ENCODE measurements at regions not wholly inside any gene's neighbourhood (a gene's known extent, or its start where the extent isn't known, plus 50 kb on each side); places are given as distances from the start of the nearest gene placed in this dataset.

DNA sequence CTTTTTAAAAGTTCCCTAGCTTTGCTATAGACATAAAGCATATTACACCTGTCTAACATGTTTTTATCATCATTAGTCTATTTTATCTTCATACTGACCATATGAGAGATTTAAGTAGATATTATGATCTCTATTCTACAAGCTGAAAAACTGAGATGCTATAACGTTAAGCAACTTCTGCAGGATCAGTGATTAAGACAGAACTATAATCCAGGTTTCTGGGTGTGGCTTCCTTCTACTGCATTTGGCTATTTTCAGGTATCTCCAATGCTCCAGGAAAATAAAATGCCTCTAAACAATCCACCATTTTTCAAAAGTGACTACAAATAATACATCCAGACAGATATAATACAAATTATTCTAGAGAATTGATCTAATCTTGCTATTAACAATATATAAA lies 53.4 kb downstream of the RGS2 start:
- Histone ChIP-seq H3K36me3 (no peaks in the 10 kb centered on the region), H3K9me3 (no peaks in the 10 kb centered on the region), H3K27ac (no peak overlapping the region), H3K27me3 (no peaks in the 10 kb centered on the region), H3K4me3 (replicated peaks in 1 of 3) (no peak overlapping the region), H3K4me1 (no peaks in the 10 kb centered on the region)
- TF ChIP-seq POLR2A (IDR thresholded peaks at IDR 0.05), result no peak
- TF ChIP-seq, protein P1, sequence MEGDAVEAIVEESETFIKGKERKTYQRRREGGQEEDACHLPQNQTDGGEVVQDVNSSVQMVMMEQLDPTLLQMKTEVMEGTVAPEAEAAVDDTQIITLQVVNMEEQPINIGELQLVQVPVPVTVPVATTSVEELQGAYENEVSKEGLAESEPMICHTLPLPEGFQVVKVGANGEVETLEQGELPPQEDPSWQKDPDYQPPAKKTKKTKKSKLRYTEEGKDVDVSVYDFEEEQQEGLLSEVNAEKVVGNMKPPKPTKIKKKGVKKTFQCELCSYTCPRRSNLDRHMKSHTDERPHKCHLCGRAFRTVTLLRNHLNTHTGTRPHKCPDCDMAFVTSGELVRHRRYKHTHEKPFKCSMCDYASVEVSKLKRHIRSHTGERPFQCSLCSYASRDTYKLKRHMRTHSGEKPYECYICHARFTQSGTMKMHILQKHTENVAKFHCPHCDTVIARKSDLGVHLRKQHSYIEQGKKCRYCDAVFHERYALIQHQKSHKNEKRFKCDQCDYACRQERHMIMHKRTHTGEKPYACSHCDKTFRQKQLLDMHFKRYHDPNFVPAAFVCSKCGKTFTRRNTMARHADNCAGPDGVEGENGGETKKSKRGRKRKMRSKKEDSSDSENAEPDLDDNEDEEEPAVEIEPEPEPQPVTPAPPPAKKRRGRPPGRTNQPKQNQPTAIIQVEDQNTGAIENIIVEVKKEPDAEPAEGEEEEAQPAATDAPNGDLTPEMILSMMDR (IDR thresholded peaks at IDR 0.05), result no peak
- WGBS, 2 donors, result 75 to 88% methylated on average over 1 of the region's 1 CpG
- no peak for DNase-seq
- intact Hi-C loops (cut with DNase I), result no loop called here

DNA sequence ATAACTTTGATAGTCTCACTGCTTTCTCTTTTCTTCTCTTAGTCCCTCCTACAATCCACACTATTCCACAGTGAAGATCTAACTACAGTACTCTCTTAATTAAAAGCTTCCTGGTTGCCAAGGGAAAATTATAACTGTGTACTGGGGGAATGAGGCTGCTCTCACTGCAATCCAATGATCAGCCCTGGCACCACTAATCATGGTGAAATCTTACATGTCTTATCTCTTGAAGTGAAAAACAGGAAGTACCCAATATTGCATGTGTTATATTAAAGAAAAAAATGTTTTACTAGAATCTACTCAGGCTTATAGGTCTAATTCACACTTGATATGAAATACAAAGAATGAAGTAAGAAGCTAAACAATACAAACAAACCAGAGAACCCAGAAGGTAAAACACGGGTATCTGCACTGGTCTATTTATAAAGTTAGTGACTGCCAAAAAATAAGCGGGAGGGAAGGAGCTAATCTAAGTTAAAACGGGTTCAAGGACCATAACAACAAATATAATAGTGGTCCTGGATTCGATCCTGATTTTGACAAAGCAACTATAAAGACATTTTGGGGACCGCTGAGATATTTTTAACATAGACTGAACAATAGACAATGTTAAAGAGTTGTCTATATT lies 57.5 kb downstream of the RGS2 start:
- no peaks in the 10 kb centered on the region for H3K4me1 ChIP-seq
- WGBS, 2 donors, result 73 to 75% methylated on average over 5 of the region's 5 CpGs
- no peak overlapping the region for H3K4me3 ChIP-seq (replicated peaks in 1 of 3)
- no peaks in the 10 kb centered on the region for H3K9me3 ChIP-seq
- no peaks in the 10 kb centered on the region for H3K27me3 ChIP-seq
- intact Hi-C loops (cut with DNase I), result no loop called here
- H3K27ac ChIP-seq, result no peak overlapping the region
- no peaks in the 10 kb centered on the region for H3K36me3 ChIP-seq
- TF ChIP-seq POLR2A (IDR thresholded peaks at IDR 0.05), result no peak
- TF ChIP-seq, protein P1 (IDR thresholded peaks at IDR 0.05), result no peak
- DNase-seq, result no peak

DNA sequence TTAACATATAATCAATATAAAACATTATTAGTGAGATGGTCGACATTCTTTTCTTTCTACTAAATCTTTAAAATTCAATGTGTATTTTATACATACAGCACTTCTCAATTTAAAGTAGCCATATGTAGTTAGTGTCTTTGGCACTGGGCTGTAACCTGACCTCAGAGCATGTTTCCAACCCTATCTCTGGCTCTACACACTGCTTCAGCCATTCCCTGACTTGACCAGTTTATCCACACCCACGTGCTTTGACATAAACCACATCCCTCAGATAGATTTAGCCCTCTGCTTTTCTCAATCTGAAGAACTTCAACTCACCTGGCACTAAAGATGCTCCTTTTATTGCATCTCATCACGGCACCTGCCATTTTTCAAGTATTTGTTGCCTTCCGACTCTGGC lies 58.3 kb downstream of the RGS2 start:
- no peak for DNase-seq
- Histone ChIP-seq H3K27me3 (no peaks in the 10 kb centered on the region), H3K36me3 (no peaks in the 10 kb centered on the region), H3K27ac (no peak overlapping the region), H3K4me3 (replicated peaks in 1 of 3) (no peak overlapping the region), H3K4me1 (no peaks in the 10 kb centered on the region), H3K9me3 (no peaks in the 10 kb centered on the region)
- intact Hi-C loops (cut with DNase I), result no loop called here
- 84 to 87% methylated on average over 4 of the region's 4 CpGs for WGBS, 2 donors
- no peak for TF ChIP-seq POLR2A (IDR thresholded peaks at IDR 0.05)
- TF ChIP-seq, protein P1 (IDR thresholded peaks at IDR 0.05), result no peak

DNA sequence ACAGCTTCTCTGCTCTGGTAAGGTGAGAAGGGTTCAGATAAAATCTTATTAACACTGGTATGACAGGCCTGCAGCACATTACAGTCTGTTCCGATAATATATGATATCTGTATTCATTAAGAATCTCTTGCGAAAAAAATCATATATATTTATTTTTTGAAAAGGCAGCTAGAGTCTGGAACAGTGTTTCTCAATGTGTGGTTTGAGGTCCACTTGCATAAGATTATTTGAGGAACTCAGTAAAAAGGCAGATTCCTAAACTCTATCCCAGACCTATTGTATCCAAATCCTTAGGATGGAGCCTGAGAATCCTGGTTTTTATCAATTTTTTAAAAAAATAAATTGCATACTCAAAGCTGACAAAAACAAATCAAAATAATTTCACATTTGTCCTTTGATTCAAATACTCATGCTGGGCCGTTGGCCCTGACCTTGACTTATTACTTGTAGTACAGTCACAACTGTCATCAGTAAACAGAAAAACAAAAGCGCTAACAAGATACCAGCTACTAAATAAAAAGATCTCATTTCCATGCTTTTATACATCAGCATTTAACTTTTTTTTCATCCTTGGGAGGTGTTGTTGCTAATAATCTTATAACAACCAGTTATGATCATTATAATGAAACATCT lies 60.6 kb downstream of the RGS2 start:
- Histone ChIP-seq H3K4me1 (no peaks in the 10 kb centered on the region), H3K27me3 (no peaks in the 10 kb centered on the region), H3K36me3 (no peaks in the 10 kb centered on the region), H3K4me3 (replicated peaks in 1 of 3) (no peak overlapping the region), H3K9me3 (no peaks in the 10 kb centered on the region), H3K27ac (no peak overlapping the region)
- no peak for DNase-seq
- intact Hi-C loops (cut with DNase I), result no loop called here
- TF ChIP-seq POLR2A (IDR thresholded peaks at IDR 0.05), result no peak
- TF ChIP-seq, protein P1 (IDR thresholded peaks at IDR 0.05), result no peak
- 89 to 93% methylated on average over 4 of the region's 4 CpGs for WGBS, 2 donors

DNA sequence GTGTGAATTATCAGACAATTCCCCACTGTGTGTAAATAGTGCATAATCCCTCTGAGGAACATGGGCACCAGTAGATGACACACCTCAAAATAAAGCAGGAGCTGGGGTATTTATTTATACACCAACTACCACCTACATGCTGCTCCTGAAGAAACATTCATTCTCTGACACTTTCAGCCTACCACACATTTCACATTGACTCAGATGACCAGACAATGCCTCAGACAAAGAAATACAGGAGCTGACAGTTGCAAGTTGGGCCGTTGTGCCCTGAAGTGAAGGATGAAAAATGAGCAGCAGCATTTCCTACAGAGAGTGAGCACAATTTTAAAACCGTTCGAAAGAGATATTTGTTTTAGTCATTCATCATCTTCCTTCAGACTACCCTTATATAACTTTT lies 63.2 kb downstream of the RGS2 start:
- WGBS, 2 donors, result 75% methylated on average over 3 of the region's 3 CpGs
- TF ChIP-seq POLR2A (IDR thresholded peaks at IDR 0.05), result no peak
- TF ChIP-seq, protein P1 (IDR thresholded peaks at IDR 0.05), result no peak
- H3K9me3 ChIP-seq, result no peaks in the 10 kb centered on the region
- no peaks in the 10 kb centered on the region for H3K27me3 ChIP-seq
- no peaks in the 10 kb centered on the region for H3K36me3 ChIP-seq
- no peak overlapping the region for H3K27ac ChIP-seq
- intact Hi-C loops (cut with DNase I), result no loop called here
- no peak for DNase-seq
- no peak overlapping the region for H3K4me3 ChIP-seq (replicated peaks in 1 of 3)
- no peaks in the 10 kb centered on the region for H3K4me1 ChIP-seq

All from thyroid gland (tissue), 4 donors.